IMR-90 (cell line): ENCODE measurements at regions not wholly inside any gene's neighbourhood (a gene's known extent, or its start where the extent isn't known, plus 50 kb on each side); places are given as distances from the start of the nearest gene placed in this dataset.

Source experiments
- ATAC-seq: fragments of 200-7000 bp; cut with Tn5 transposase; 2 replicates; pipeline ENCODE4 v1.9.1; 2020; ENCODE audit warnings: low read depth, mild to moderate bottlenecking, moderate library complexity
- BruUV-seq: library from RNA; stranded (reverse); fragments of 400-500 nt; replicated peaks from 2 replicates; lab custom pipeline; 2021; lab: Mats Ljungman, UMichigan
- CTCF ChIA-PET: fragments of 300-600 bp; formaldehyde crosslinking; extraction: SDS; loops from one replicate; lab custom pipeline; 2021; ENCODE audit warnings: antibody characterized with exemption; lab: Yijun Ruan, JAX
- POLR2A ChIA-PET: fragments of 300-600 bp; sonication (Branson Sonifier 250); formaldehyde crosslinking; loops from one replicate; lab custom pipeline; 2022; ENCODE audit warnings: antibody characterized with exemption; ENCODE audit not compliant: unreplicated experiment; lab: Charles Lee
- DNase-seq: peaks from one replicate; pipeline ENCODE4 v3.0.0; 2013
- H2AFZ ChIP-seq: replicated peaks from 2 replicates; pipeline ENCODE3; 2013; ENCODE audit warnings: low read length, mild to moderate bottlenecking; ENCODE audit not compliant: poor library complexity
- H2AK5ac ChIP-seq: 2 replicates; pipeline ENCODE4 v1.6.1; 2013; ENCODE audit warnings: low read depth, low read length, inconsistent platforms
- H2AK9ac ChIP-seq: replicated peaks from 2 replicates; pipeline ENCODE3; 2013; ENCODE audit warnings: mild to moderate bottlenecking, low read depth, low read length, moderate library complexity; ENCODE audit not compliant: poor library complexity
- H2BK120ac ChIP-seq: 2 replicates; pipeline ENCODE4 v1.6.1; 2013; ENCODE audit warnings: low read depth, low read length, inconsistent platforms
- H2BK15ac ChIP-seq: 3 replicates; pipeline ENCODE4 v1.6.1; 2013; ENCODE audit warnings: low read depth, low read length, inconsistent platforms
- H2BK20ac ChIP-seq: 2 replicates; pipeline ENCODE4 v1.6.1; 2013; ENCODE audit warnings: low read depth, mild to moderate bottlenecking, inconsistent platforms, low read length, moderate library complexity
- H2BK5ac ChIP-seq: 2 replicates; pipeline ENCODE4 v1.6.1; 2013; ENCODE audit warnings: mild to moderate bottlenecking, low read depth, low read length, inconsistent platforms; ENCODE audit not compliant: poor library complexity, severe bottlenecking
- H3K14ac ChIP-seq: replicated peaks from 2 replicates; pipeline ENCODE4 v1.6.1; 2013; ENCODE audit warnings: low read depth, low read length, inconsistent platforms
- H3K18ac ChIP-seq: 2 replicates; pipeline ENCODE4 v1.6.1; 2013; ENCODE audit warnings: low read depth, low read length, control low read depth
- H3K23ac ChIP-seq: 2 replicates; pipeline ENCODE4 v1.6.1; 2013; ENCODE audit warnings: low read depth, low read length, inconsistent platforms
- H3K27ac ChIP-seq: 2 replicates; pipeline ENCODE4 v1.5.1; 2013; ENCODE audit warnings: mild to moderate bottlenecking, control low read depth, low read length; ENCODE audit not compliant: insufficient read depth
- H3K27me3 ChIP-seq: 2 replicates; pipeline ENCODE4 v1.6.1; 2013; ENCODE audit warnings: low read length; ENCODE audit not compliant: control insufficient read depth, insufficient read depth
- H3K36me3 ChIP-seq: 2 replicates; pipeline ENCODE4 v1.6.1; 2013; ENCODE audit warnings: low read length, mixed read lengths; ENCODE audit not compliant: control insufficient read depth, insufficient read depth
- H3K4ac ChIP-seq: 2 replicates; pipeline ENCODE4 v1.6.1; 2013; ENCODE audit warnings: low read depth, low read length, inconsistent platforms
- H3K4me1 ChIP-seq: 2 replicates; pipeline ENCODE4 v1.6.1; 2013; ENCODE audit warnings: low read length, mixed read lengths; ENCODE audit not compliant: control insufficient read depth, insufficient read depth
- H3K4me2 ChIP-seq: 2 replicates; pipeline ENCODE4 v1.6.1; 2013; ENCODE audit warnings: low read depth, mild to moderate bottlenecking, control low read depth, low read length, moderate library complexity
- H3K4me3 ChIP-seq: 2 replicates; pipeline ENCODE4 v1.5.1; 2013; ENCODE audit warnings: low read depth, mild to moderate bottlenecking, control low read depth, low read length, moderate library complexity; ENCODE audit not compliant: insufficient read depth
- H3K56ac ChIP-seq: 2 replicates; pipeline ENCODE4 v1.6.1; 2013; ENCODE audit warnings: low read length, inconsistent platforms; ENCODE audit not compliant: insufficient read depth; ENCODE audit errors: extremely low read depth
- H3K79me1 ChIP-seq, 2 experiments: 2 replicates each; pipeline ENCODE4 v1.6.1; 2013; ENCODE audit warnings: low read length in 2 of 2, inconsistent platforms in 1 of 2, low read depth in 1 of 2
- H3K9ac ChIP-seq: 2 replicates; pipeline ENCODE4 v1.6.1; 2013; ENCODE audit warnings: low read depth, low read length, control low read depth
- H3K9me1 ChIP-seq: 2 replicates; pipeline ENCODE4 v1.6.1; 2013; ENCODE audit warnings: low read length, inconsistent platforms; ENCODE audit not compliant: insufficient read depth
- H3K9me3 ChIP-seq: 2 replicates; pipeline ENCODE4 v1.6.1; 2013; ENCODE audit warnings: low read length; ENCODE audit not compliant: control insufficient read depth, insufficient read depth
- H4K20me1 ChIP-seq: 2 replicates; pipeline ENCODE4 v1.6.1; 2013; ENCODE audit warnings: low read length, inconsistent platforms; ENCODE audit not compliant: insufficient read depth
- H4K5ac ChIP-seq: 2 replicates; pipeline ENCODE4 v1.6.1; 2013; ENCODE audit warnings: mild to moderate bottlenecking, low read depth, low read length, control low read depth
- H4K8ac ChIP-seq, 2 experiments: 2 replicates each; pipeline ENCODE4 v1.6.1; 2013; ENCODE audit warnings: low read depth in 2 of 2, low read length in 2 of 2, control low read depth in 1 of 2, inconsistent platforms in 1 of 2
- H4K91ac ChIP-seq: 2 replicates; pipeline ENCODE4 v1.6.1; 2013; ENCODE audit warnings: low read depth, low read length, inconsistent platforms; ENCODE audit not compliant: insufficient read depth
- RFX5 ChIP-seq: IDR thresholded peaks from 2 replicates; pipeline ENCODE4 v1.8.0; 2012; ENCODE audit warnings: low read depth, mild to moderate bottlenecking, low read length, moderate library complexity
- WGBS, 2 experiments: methylation state at CpG; one replicate each; pipeline versions ENCODE4 v1.1.5 to v1.1.7; 2013; ENCODE audit warnings: missing lambda C conversion rate in 2 of 2; ENCODE audit not compliant: insufficient read length in 1 of 2; ENCODE audit errors: extremely low coverage in 2 of 2; 5-methylcytosine and 5-hydroxymethylcytosine counted together
- dilution Hi-C: fragments of 300-500 bp; cut with HindIII; formaldehyde crosslinking; loops from one replicate; pipeline ENCODE4 v1.14.3; 2018; ENCODE audit warnings: low sequenced_read_pairs; ENCODE audit not compliant: unreplicated experiment
- in situ Hi-C: fragments of 300-500 bp; cut with MboI; formaldehyde crosslinking; loops from 3 replicates; pipeline ENCODE4 v1.14.3; 2019; ENCODE audit warnings: low sequenced_read_pairs, inconsistent platforms, mixed read lengths
- intact Hi-C: fragments of 100-400 bp; cut with micrococcal nuclease; formaldehyde crosslinking; loops from 2 replicates; pipeline ENCODE4 v1.10.0; 2022

GRCh38 chr10:133035952-133036351, 51.8 kb upstream of the ADGRA1 start:
- Histone ChIP-seq H3K4ac (no peak overlapping the region), H3K9ac (no peak overlapping the region), H2AK9ac (no peak overlapping the region), H4K20me1 (no peaks in the 10 kb centered on the region; the same call in 1 of the 2 replicates), H2BK120ac (no peak overlapping the region), H4K8ac (no peak overlapping the region), H3K4me3 (no peak overlapping the region), H3K14ac (no peak overlapping the region), H2BK15ac (no peak overlapping the region), H4K91ac (no peak overlapping the region), H3K4me1 (no peaks in the 10 kb centered on the region), H3K4me2 (no peak overlapping the region), H3K27ac (no peak overlapping the region), H2AK5ac (no peak overlapping the region), H3K36me3 (no peaks in the 10 kb centered on the region), H3K79me1 (no peaks in the 10 kb centered on the region), H4K5ac (no peak overlapping the region), H2AFZ (no peak overlapping the region), H3K23ac (no peak overlapping the region), H3K18ac (no peak overlapping the region), H3K56ac (no peak overlapping the region), H3K9me3 (no peaks in the 10 kb centered on the region), H2BK5ac (no peak overlapping the region), H3K27me3 (peaks cover 22% of the 10 kb centered on the region), H2BK20ac (no peak overlapping the region), H3K9me1 (no peaks in the 10 kb centered on the region)
- TF ChIP-seq RFX5: no peak
- CTCF ChIA-PET: no interaction called here
- no TSS peak for BruUV-seq
- DNase-seq (no peak), ATAC-seq (no peak)
- POLR2A ChIA-PET: no interaction called here
- dilution Hi-C loops (no loop called here), intact Hi-C loops (no loop called here), in situ Hi-C loops (no loop called here)
- no CpG with 5 or more reads among the region's 10 CpGs for WGBS, 2 experiments
